Cerebellar nuclear complex (tissue), 1 donor: ENCODE measurements at regions not wholly inside any gene's neighbourhood (a gene's known extent, or its start where the extent isn't known, plus 50 kb on each side); places are given as distances from the start of the nearest gene placed in this dataset.
"Not testable (repeated sequence)": the region's sequence is repeated elsewhere in the genome, so short reads cannot be mapped to it uniquely, and the experiment has no call there.

Experiments used
- DNase-seq, 2 experiments: peaks; one replicate each; lab custom pipeline; 2025; lab: John Stamatoyannopoulos, UW

- not testable (repeated sequence) for DNase-seq
Measured at GRCh38 chr5:134471858-134472449, 53.5 kb upstream of the JADE2 start.

GRCh38 chr5:134468921-134469400 is 56.5 kb upstream of the JADE2 start:
- no peak for DNase-seq

DNA sequence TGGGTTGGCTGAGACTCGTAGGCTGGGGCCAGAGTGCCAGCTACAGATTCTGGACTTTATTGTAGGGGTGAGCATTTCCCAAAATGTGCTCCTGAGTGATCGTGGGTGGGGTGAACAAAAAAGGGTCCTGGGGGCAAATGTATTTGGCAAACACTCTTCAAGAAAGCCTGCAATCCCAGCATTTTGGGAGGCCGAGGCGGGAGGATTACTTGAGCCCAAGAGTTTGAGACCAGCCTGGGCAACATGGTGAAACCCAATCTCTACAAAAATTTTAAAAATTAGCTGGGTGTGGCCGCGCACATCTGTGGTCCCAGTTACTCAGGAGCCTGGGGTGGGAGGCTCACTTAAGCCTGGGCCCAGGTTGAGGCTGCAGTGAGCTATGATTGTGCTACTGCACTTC is 55.5 kb upstream of the CDKN2AIPNL start:
- no peak for DNase-seq

- peak; percentile 61 to 70 for DNase-seq
Measured at GRCh38 chr5:134466241-134467069, 54.8 kb upstream of the CDKN2AIPNL start.

DNA sequence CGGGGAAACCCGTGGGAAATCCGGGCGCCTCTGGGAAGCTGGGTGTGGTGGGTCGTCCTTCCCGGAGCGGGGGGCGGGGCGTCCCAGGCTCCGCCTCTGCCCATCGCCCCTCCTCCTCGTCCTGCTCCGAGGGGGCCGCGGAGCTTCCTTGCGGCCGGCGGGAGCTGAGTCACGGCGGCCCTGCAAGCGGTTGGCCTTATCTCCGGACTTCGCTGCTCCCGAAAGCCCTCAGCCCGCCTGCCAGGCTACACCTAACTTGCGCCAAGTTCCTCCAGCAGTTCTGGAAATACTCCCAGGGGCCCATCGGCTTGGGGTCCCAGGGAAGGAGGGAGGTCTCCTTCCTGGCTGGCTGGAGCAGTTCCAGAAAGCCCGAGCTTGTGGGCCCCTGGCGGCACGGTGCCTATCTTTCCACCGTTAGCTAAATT is 54.1 kb upstream of the CDKN2AIPNL start:
- DNase-seq: peak in 1 of 2 experiments; percentile 7

GRCh38 chr5:134464988-134465815 is 53.5 kb upstream of the CDKN2AIPNL start:
- DNase-seq: no peak

DNA sequence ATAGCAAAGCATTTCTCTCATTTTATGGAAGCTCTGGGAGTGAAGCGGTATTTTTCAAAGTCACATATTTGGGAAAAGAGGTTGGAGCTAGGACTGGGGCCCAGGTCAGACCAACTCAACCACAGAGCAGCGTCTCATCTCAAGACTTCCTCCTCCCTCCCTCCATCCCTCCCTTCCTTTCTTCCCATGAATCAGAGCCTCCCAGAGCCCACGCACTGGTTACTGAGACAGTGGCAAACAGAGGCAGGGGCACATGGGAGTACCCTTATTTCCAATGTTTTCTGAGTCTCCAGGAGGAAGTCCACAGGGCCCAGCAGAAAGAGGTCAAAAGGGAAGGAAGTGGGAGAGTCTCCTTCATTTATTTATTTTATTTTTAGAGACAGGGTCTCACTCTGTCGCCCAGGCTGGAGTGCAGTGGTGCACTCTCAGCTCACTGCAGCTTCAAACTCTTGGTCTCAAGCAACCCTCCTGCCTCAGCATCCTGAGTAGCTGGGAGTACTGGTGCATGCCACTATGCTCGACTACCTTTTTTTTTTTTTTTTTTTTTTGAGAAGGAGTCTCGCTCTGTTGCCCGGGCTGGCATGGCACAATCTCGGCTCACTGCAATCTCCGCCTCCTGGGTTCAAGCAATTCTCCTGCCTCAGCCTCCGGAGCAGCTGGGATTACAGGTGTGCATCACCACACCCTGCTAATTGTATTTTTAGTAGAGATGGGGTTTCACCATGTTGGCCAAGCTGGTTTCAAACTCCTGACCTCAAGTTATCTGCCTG is 52.5 kb upstream of the CDKN2AIPNL start:
- DNase-seq: no peak

DNA sequence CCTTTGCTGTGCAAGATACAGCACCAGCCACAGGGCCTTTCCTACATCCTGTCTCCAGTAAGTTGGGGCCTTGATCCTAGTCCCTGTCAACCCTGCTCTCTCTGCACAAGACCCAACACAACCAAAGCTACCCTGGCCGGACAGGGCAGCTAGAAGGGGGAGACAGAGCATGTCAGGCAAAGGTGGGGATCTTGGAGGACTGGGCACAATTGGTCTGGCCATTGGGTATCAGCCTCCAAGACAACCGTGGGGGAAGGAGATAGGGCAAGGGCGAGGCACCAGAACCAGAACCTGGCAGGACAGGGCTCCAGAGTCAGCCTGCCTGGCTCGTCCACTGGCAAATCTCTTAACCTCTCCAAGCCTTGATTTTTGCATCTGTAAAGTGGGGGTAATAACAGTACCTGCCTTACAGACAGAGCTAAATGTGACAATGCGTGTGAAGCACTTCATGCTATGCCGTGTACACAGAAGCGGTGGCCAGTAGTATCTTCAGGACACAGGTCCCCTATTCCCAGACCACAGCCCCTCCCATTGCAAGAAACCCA is 51.6 kb upstream of the CDKN2AIPNL start:
- DNase-seq: no peak

- no peak for DNase-seq
Measured at GRCh38 chr5:134462761-134463160, 51.1 kb upstream of the CDKN2AIPNL start.

DNA sequence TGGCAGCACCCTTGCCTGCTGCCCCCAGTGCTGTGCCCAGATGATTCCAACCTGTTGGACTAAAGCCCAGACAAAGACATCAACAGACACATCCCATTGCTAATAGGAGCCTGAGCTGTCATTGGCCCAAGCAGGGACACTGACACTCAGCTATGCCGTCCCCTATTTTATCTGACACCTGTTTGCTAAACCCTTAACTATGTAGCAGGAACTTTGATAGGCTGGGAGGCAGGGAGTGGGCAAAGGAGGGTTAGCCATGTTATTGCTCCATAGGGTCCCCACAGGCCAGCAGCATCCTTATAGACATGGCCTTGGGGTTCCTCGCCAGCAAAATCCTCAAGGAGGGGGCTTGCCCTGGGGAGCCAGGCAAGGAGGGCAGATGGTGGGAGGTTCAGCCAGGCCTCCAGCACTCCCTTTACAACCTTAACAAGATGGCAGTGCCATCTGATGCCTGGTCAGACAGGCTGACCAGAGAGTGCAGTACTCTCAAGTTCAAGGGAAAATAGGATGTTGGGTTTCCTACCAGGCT is 50.4 kb upstream of the CDKN2AIPNL start:
- DNase-seq: no peak
